Mucosa of stomach (tissue), 1 donor: ENCODE measurements at regions not wholly inside any gene's neighbourhood (a gene's known extent, or its start where the extent isn't known, plus 50 kb on each side); places are given as distances from the start of the nearest gene placed in this dataset.

Source experiments
- H3K27me3 ChIP-seq: one replicate; pipeline ENCODE4 v1.7.0; 2013; ENCODE audit warnings: mild to moderate bottlenecking, low read length; ENCODE audit not compliant: control insufficient read depth, insufficient read depth
- H3K36me3 ChIP-seq: one replicate; pipeline ENCODE4 v1.7.0; 2013; ENCODE audit warnings: low read length; ENCODE audit not compliant: control insufficient read depth, insufficient read depth
- H3K4me1 ChIP-seq: one replicate; pipeline ENCODE4 v1.7.0; 2013; ENCODE audit warnings: mild to moderate bottlenecking, low read length; ENCODE audit not compliant: control insufficient read depth, insufficient read depth
- H3K4me3 ChIP-seq: one replicate; pipeline ENCODE4 v1.7.0; 2013; ENCODE audit warnings: low read length
- H3K9ac ChIP-seq: one replicate; pipeline ENCODE4 v1.7.0; 2013; ENCODE audit warnings: mild to moderate bottlenecking, low read length, moderate library complexity
- H3K9me3 ChIP-seq: one replicate; pipeline ENCODE4 v1.7.0; 2013; ENCODE audit warnings: mild to moderate bottlenecking, low read length, moderate library complexity; ENCODE audit not compliant: control insufficient read depth
- donor health status: Pancreatic carcinoma.

GRCh38 chr12:4203772-4204376 is 69.7 kb upstream of the CCND2 start:
- H3K4me1 ChIP-seq, result no peaks in the 10 kb centered on the region
- no peak overlapping the region for H3K4me3 ChIP-seq
- peaks cover 3% of the 10 kb centered on the region for H3K27me3 ChIP-seq
- H3K36me3 ChIP-seq, result no peaks in the 10 kb centered on the region
- no peaks in the 10 kb centered on the region for H3K9me3 ChIP-seq
- H3K9ac ChIP-seq, result no peak overlapping the region

- Histone ChIP-seq H3K4me1 (no peaks in the 10 kb centered on the region), H3K4me3 (no peak overlapping the region), H3K27me3 (peaks cover 4% of the 10 kb centered on the region), H3K9me3 (no peaks in the 10 kb centered on the region), H3K9ac (no peak overlapping the region), H3K36me3 (no peaks in the 10 kb centered on the region)
Measured at GRCh38 chr12:4202918-4203317, 70.6 kb upstream of the CCND2 start.

- H3K9me3 ChIP-seq, result no peaks in the 10 kb centered on the region
- no peaks in the 10 kb centered on the region for H3K4me1 ChIP-seq
- H3K27me3 ChIP-seq, result peaks cover 7% of the 10 kb centered on the region
- H3K4me3 ChIP-seq, result no peak overlapping the region
- H3K36me3 ChIP-seq, result no peaks in the 10 kb centered on the region
- H3K9ac ChIP-seq, result no peak overlapping the region
Measured at GRCh38 chr12:4202487-4202886, 71.1 kb upstream of the CCND2 start.

GRCh38 chr12:4201333-4202100 is 72.0 kb upstream of the CCND2 start:
- H3K27me3 ChIP-seq, result peaks cover 6% of the 10 kb centered on the region
- no peaks in the 10 kb centered on the region for H3K36me3 ChIP-seq
- no peak overlapping the region for H3K9ac ChIP-seq
- H3K9me3 ChIP-seq, result no peaks in the 10 kb centered on the region
- no peak overlapping the region for H3K4me3 ChIP-seq
- no peaks in the 10 kb centered on the region for H3K4me1 ChIP-seq

GRCh38 chr12:4197922-4198763 is 75.4 kb upstream of the CCND2 start:
- H3K4me3 ChIP-seq, result no peak overlapping the region
- no peaks in the 10 kb centered on the region for H3K4me1 ChIP-seq
- peaks cover 8% of the 10 kb centered on the region for H3K27me3 ChIP-seq
- no peaks in the 10 kb centered on the region for H3K36me3 ChIP-seq
- no peaks in the 10 kb centered on the region for H3K9me3 ChIP-seq
- H3K9ac ChIP-seq, result no peak overlapping the region

- H3K27me3 ChIP-seq, result peaks cover 8% of the 10 kb centered on the region
- H3K36me3 ChIP-seq, result no peaks in the 10 kb centered on the region
- no peak overlapping the region for H3K4me3 ChIP-seq
- H3K9ac ChIP-seq, result no peak overlapping the region
- H3K4me1 ChIP-seq, result no peaks in the 10 kb centered on the region
- no peaks in the 10 kb centered on the region for H3K9me3 ChIP-seq
Measured at GRCh38 chr12:4196805-4197420, 76.6 kb upstream of the CCND2 start.

- no peak overlapping the region for H3K9ac ChIP-seq
- H3K4me1 ChIP-seq, result no peaks in the 10 kb centered on the region
- H3K27me3 ChIP-seq, result peaks cover 8% of the 10 kb centered on the region
Measured at GRCh38 chr12:4194668-4195067, 78.9 kb upstream of the CCND2 start.

GRCh38 chr12:4193821-4194220 is 79.7 kb upstream of the CCND2 start:
- Histone ChIP-seq H3K36me3 (no peaks in the 10 kb centered on the region), H3K4me1 (no peaks in the 10 kb centered on the region), H3K9me3 (no peaks in the 10 kb centered on the region), H3K4me3 (no peak overlapping the region), H3K27me3 (peaks cover 8% of the 10 kb centered on the region), H3K9ac (no peak overlapping the region)

More at GRCh38 chr12:4194668-4195067, 78.9 kb upstream of the CCND2 start:
- Histone ChIP-seq H3K9me3 (no peaks in the 10 kb centered on the region), H3K4me3 (no peak overlapping the region), H3K36me3 (no peaks in the 10 kb centered on the region)

GRCh38 chr12:4191642-4192041 is 81.9 kb upstream of the CCND2 start:
- no peaks in the 10 kb centered on the region for H3K36me3 ChIP-seq
- H3K4me1 ChIP-seq, result no peaks in the 10 kb centered on the region
- H3K9me3 ChIP-seq, result no peaks in the 10 kb centered on the region
- peaks cover 4% of the 10 kb centered on the region for H3K27me3 ChIP-seq
- no peak overlapping the region for H3K4me3 ChIP-seq
- H3K9ac ChIP-seq, result no peak overlapping the region

- H3K4me1 ChIP-seq, result no peaks in the 10 kb centered on the region
- H3K27me3 ChIP-seq, result peaks cover 4% of the 10 kb centered on the region
- H3K4me3 ChIP-seq, result no peak overlapping the region
- no peaks in the 10 kb centered on the region for H3K36me3 ChIP-seq
- H3K9ac ChIP-seq, result no peak overlapping the region
- no peaks in the 10 kb centered on the region for H3K9me3 ChIP-seq
Measured at GRCh38 chr12:4191149-4191548, 82.4 kb upstream of the CCND2 start.

GRCh38 chr12:4190366-4191063 is 83.0 kb upstream of the CCND2 start:
- Histone ChIP-seq H3K4me3 (no peak overlapping the region), H3K9me3 (no peaks in the 10 kb centered on the region), H3K36me3 (no peaks in the 10 kb centered on the region), H3K4me1 (no peaks in the 10 kb centered on the region), H3K27me3 (peaks cover 3% of the 10 kb centered on the region), H3K9ac (no peak overlapping the region)
